WERI-Rb-1 (cell line): ENCODE measurements at regions not wholly inside any gene's neighbourhood (a gene's known extent, or its start where the extent isn't known, plus 50 kb on each side); places are given as distances from the start of the nearest gene placed in this dataset.

Source experiments
- DNase-seq: peaks from one replicate; pipeline ENCODE4 v3.0.0-alpha.2; 2020
- H3K27ac ChIP-seq: fragments of 250-450 bp; sonication (Bioruptor Pico); 2 replicates; pipeline ENCODE4 v1.5.1; 2020; ENCODE audit warnings: mild to moderate bottlenecking, moderate library complexity
- H3K27me3 ChIP-seq: fragments of 250-450 bp; sonication (Bioruptor Pico); 2 replicates; pipeline ENCODE4 v1.5.1; 2021; ENCODE audit warnings: mild to moderate bottlenecking, low read depth, moderate library complexity; ENCODE audit not compliant: insufficient read depth, severe bottlenecking
- H3K36me3 ChIP-seq: fragments of 250-450 bp; sonication (Bioruptor Pico); 2 replicates; pipeline ENCODE4 v1.5.1; 2020; ENCODE audit warnings: mild to moderate bottlenecking, moderate library complexity
- H3K4me3 ChIP-seq: 2 replicates; pipeline ENCODE4 v1.5.1; 2011; ENCODE audit warnings: low read depth, mild to moderate bottlenecking, control low read depth, low read length
- H3K9me3 ChIP-seq: fragments of 250-450 bp; sonication (Bioruptor Pico); 2 replicates; pipeline ENCODE4 v1.5.1; 2021; ENCODE audit warnings: mild to moderate bottlenecking, moderate library complexity; ENCODE audit not compliant: severe bottlenecking
- TF ChIP-seq, protein P1 (sequence below): IDR thresholded peaks from 2 replicates; pipeline ENCODE4 v1.5.1; 2011; ENCODE audit warnings: low read depth, mild to moderate bottlenecking, control low read depth, inconsistent platforms, low read length

DNA sequence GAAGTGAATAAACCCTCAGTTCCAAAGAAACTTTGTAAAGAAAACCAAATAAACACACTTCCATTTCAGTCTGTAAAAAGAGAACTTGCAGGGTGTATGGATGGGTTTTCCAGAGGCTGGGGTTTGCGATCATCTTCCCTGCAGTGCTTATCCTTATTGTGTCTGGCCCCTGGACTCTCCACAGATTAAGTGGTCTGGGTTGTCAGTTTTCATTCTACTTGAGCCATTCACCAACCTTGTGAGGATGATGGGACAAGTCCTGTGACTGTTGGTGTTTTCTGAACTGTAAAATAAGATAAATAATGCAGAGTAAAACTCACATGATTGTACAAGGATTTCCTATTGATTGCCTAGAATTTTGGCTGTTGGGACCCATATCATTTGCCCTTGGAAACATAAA, 166.1 kb upstream of the MOCS2 start:
- H3K36me3 ChIP-seq, result no peaks in the 10 kb centered on the region
- H3K9me3 ChIP-seq, result no peaks in the 10 kb centered on the region
- DNase-seq, result no peak
- H3K27me3 ChIP-seq, result peaks cover 7% of the 10 kb centered on the region
- H3K4me3 ChIP-seq, result no peak overlapping the region
- TF ChIP-seq, protein P1, sequence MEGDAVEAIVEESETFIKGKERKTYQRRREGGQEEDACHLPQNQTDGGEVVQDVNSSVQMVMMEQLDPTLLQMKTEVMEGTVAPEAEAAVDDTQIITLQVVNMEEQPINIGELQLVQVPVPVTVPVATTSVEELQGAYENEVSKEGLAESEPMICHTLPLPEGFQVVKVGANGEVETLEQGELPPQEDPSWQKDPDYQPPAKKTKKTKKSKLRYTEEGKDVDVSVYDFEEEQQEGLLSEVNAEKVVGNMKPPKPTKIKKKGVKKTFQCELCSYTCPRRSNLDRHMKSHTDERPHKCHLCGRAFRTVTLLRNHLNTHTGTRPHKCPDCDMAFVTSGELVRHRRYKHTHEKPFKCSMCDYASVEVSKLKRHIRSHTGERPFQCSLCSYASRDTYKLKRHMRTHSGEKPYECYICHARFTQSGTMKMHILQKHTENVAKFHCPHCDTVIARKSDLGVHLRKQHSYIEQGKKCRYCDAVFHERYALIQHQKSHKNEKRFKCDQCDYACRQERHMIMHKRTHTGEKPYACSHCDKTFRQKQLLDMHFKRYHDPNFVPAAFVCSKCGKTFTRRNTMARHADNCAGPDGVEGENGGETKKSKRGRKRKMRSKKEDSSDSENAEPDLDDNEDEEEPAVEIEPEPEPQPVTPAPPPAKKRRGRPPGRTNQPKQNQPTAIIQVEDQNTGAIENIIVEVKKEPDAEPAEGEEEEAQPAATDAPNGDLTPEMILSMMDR, result no peak
- no peak overlapping the region for H3K27ac ChIP-seq

DNA sequence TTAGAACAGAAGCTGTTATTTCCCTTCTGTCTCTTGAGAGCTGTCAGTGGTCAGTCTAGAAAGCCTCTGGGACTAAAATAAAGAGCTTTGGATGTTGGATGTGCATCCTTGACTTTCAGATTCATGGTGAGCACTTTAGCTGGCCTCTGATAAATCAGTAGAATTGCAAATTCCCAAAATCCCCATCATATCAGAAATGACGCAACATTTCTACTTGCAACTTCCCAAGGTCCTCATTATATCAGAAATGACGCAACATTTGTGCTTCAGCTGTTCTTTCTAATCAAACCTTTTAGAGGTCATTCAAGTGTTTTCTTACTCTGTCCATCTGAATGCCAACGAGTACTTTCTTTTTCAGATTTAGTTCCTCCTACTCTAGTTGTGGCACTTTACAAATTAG, 167.3 kb upstream of the MOCS2 start:
- peaks cover 7% of the 10 kb centered on the region for H3K27me3 ChIP-seq
- no peaks in the 10 kb centered on the region for H3K36me3 ChIP-seq
- no peak overlapping the region for H3K4me3 ChIP-seq
- no peak for DNase-seq
- TF ChIP-seq, protein P1, result no peak
- H3K27ac ChIP-seq, result no peak overlapping the region
- H3K9me3 ChIP-seq, result no peaks in the 10 kb centered on the region

DNA sequence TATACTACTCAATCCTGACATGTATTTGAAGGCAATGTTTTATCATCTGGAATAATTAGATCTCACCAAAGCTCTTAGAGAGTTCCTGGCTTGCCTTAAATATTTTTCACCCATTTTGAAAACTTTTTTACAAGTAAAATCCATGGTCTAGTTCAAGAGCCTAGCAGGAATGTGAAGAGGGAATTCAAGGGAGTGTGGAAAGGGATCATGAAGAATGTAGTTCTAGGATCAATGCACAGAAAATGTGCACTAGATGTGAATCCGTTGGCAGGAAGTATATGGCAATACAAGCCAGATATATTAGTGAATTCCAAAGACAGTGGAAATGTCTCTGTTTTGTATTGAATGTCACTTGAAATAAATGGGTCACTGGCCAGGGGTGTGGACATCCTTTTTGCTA, 167.9 kb upstream of the MOCS2 start:
- Histone ChIP-seq H3K27ac (no peak overlapping the region), H3K27me3 (peaks cover 7% of the 10 kb centered on the region), H3K9me3 (no peaks in the 10 kb centered on the region), H3K4me3 (no peak overlapping the region), H3K36me3 (no peaks in the 10 kb centered on the region)
- no peak for DNase-seq
- TF ChIP-seq, protein P1, result no peak

DNA sequence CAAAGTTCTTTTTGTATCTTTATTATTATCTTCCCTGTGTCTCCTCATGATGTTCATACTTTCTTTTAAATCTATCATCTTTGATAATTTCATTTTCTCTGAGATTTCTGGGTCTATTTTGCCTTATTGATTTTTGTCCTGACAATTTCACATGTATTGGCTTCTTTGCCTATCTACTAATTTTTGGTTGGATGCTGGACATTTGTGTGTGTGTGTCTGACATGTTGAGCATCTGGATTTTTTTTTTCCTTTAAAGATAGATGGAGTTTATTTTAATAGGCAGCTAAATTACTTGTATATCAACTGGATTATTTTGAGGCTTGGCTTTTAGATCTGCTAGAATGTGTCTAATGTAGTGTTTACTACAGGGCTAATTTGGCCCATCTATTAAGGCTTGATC, 178.0 kb upstream of the MOCS2 start:
- Histone ChIP-seq H3K36me3 (no peaks in the 10 kb centered on the region), H3K9me3 (no peaks in the 10 kb centered on the region), H3K27me3 (peaks cover 23% of the 10 kb centered on the region), H3K4me3 (no peak overlapping the region), H3K27ac (no peak overlapping the region)
- DNase-seq, result no peak
- TF ChIP-seq, protein P1, result no peak

DNA sequence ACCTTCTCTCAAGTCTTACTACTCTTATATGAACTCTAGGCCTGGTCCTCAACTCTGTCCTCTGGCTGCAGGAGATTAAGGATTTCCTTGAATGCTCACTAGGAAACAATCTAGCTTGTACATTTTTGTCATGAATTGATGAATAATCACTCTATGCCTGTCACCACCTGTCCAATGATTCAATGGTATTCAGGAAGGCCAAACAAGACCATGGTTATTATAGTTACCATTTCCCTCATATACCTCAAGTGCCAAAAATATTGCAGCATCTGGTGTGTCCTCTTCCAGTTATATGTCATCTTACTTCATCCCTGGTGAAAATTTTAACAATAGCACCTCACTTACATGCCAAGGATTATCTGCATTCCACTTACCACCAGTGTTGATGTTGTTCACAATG, 179.0 kb upstream of the MOCS2 start:
- TF ChIP-seq, protein P1, result no peak
- H3K27ac ChIP-seq, result no peak overlapping the region
- no peaks in the 10 kb centered on the region for H3K9me3 ChIP-seq
- no peaks in the 10 kb centered on the region for H3K36me3 ChIP-seq
- no peak overlapping the region for H3K4me3 ChIP-seq
- peaks cover 23% of the 10 kb centered on the region for H3K27me3 ChIP-seq
- no peak for DNase-seq

DNA sequence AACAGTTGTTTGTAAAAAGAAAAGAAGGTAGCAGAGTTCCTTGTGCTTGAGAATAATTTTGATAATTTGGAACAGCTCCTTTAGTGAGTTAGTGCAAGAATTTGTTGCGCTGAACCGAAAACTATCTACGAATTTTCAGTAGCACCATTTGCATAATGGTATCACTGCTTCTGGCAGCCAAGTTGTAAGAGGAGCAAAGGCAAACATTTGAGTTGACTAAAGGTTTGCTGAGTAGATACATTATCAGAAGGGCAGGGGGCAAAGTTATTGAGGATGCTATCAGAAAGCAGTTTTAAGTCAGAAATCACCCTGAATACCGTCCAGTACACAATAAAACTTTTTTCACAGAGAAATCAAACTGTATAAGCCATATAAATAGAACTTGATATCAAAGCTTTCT, 181.5 kb upstream of the MOCS2 start:
- TF ChIP-seq, protein P1, result no peak
- Histone ChIP-seq H3K27me3 (peaks cover 28% of the 10 kb centered on the region), H3K27ac (no peak overlapping the region), H3K9me3 (no peaks in the 10 kb centered on the region), H3K36me3 (no peaks in the 10 kb centered on the region), H3K4me3 (no peak overlapping the region)
- DNase-seq, result no peak
